ENCODE measurements at regions not wholly inside any gene's neighbourhood (a gene's known extent, or its start where the extent isn't known, plus 50 kb on each side); places are given as distances from the start of the nearest gene placed in this dataset.

GRCh38 chr3:197356275-197356674 is 57.9 kb upstream of the DLG1 start:
- TF ChIP-seq POLR2A (IDR thresholded peaks at IDR 0.05) = no peak
- TF ChIP-seq, protein P1, sequence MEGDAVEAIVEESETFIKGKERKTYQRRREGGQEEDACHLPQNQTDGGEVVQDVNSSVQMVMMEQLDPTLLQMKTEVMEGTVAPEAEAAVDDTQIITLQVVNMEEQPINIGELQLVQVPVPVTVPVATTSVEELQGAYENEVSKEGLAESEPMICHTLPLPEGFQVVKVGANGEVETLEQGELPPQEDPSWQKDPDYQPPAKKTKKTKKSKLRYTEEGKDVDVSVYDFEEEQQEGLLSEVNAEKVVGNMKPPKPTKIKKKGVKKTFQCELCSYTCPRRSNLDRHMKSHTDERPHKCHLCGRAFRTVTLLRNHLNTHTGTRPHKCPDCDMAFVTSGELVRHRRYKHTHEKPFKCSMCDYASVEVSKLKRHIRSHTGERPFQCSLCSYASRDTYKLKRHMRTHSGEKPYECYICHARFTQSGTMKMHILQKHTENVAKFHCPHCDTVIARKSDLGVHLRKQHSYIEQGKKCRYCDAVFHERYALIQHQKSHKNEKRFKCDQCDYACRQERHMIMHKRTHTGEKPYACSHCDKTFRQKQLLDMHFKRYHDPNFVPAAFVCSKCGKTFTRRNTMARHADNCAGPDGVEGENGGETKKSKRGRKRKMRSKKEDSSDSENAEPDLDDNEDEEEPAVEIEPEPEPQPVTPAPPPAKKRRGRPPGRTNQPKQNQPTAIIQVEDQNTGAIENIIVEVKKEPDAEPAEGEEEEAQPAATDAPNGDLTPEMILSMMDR (IDR thresholded peaks at IDR 0.05) = no peak
